ENCODE measurements at regions not wholly inside any gene's neighbourhood (a gene's known extent, or its start where the extent isn't known, plus 50 kb on each side); places are given as distances from the start of the nearest gene placed in this dataset.

GRCh38 chr1:69492286-69492685, 75.4 kb upstream of the LRRC7 start:
- no peak overlapping the region for H3K27ac Mint-ChIP-seq
- DNase-seq (ENCODE audit: extremely low spot score, unreplicated experiment), result no peak
- no peaks in the 10 kb centered on the region for H3K9me3 Mint-ChIP-seq

GRCh38 chr1:69494221-69494620, 73.5 kb upstream of the LRRC7 start:
- H3K27me3 Mint-ChIP-seq, result no peaks in the 10 kb centered on the region
- no peak for DNase-seq (ENCODE audit: extremely low spot score, unreplicated experiment)
- no peak for TF ChIP-seq CTCF (conservative IDR thresholded peaks at IDR 0.05)
- H3K4me3 Mint-ChIP-seq, result no peak overlapping the region
- H3K9me3 Mint-ChIP-seq, result no peaks in the 10 kb centered on the region
- no peaks in the 10 kb centered on the region for H3K36me3 Mint-ChIP-seq
- H3K4me1 Mint-ChIP-seq (ENCODE audit: unreplicated experiment), result no peaks in the 10 kb centered on the region
- H3K27ac Mint-ChIP-seq, result peak overlapping the region; percentile 61

More at GRCh38 chr1:69492286-69492685, 75.4 kb upstream of the LRRC7 start:
- Mint-ChIP-seq H3K36me3 (no peaks in the 10 kb centered on the region), H3K27me3 (no peaks in the 10 kb centered on the region), H3K4me1 (ENCODE audit: unreplicated experiment) (no peaks in the 10 kb centered on the region), H3K4me3 (no peak overlapping the region)
- TF ChIP-seq CTCF (conservative IDR thresholded peaks at IDR 0.05), result no peak

- DNase-seq (ENCODE audit: extremely low spot score, unreplicated experiment), result no peak
- H3K27me3 Mint-ChIP-seq, result no peaks in the 10 kb centered on the region
- no peaks in the 10 kb centered on the region for H3K36me3 Mint-ChIP-seq
- no peak overlapping the region for H3K4me3 Mint-ChIP-seq
- H3K27ac Mint-ChIP-seq, result no peak overlapping the region
- no peaks in the 10 kb centered on the region for H3K9me3 Mint-ChIP-seq
- H3K4me1 Mint-ChIP-seq (ENCODE audit: unreplicated experiment), result no peaks in the 10 kb centered on the region
- no peak for TF ChIP-seq CTCF (conservative IDR thresholded peaks at IDR 0.05)
These were observed 70.1 kb upstream of the LRRC7 start for GRCh38 chr1:69497441-69498221.

GRCh38 chr1:69498711-69499110, 69.0 kb upstream of the LRRC7 start:
- no peak for TF ChIP-seq CTCF (conservative IDR thresholded peaks at IDR 0.05)
- Mint-ChIP-seq H3K9me3 (no peaks in the 10 kb centered on the region), H3K36me3 (no peaks in the 10 kb centered on the region), H3K4me3 (no peak overlapping the region), H3K27me3 (no peaks in the 10 kb centered on the region), H3K4me1 (ENCODE audit: unreplicated experiment) (no peaks in the 10 kb centered on the region), H3K27ac (no peak overlapping the region)
- DNase-seq (ENCODE audit: extremely low spot score, unreplicated experiment), result no peak

- Mint-ChIP-seq H3K4me1 (ENCODE audit: unreplicated experiment) (no peaks in the 10 kb centered on the region), H3K9me3 (no peaks in the 10 kb centered on the region), H3K4me3 (no peak overlapping the region), H3K36me3 (no peaks in the 10 kb centered on the region), H3K27ac (no peak overlapping the region), H3K27me3 (no peaks in the 10 kb centered on the region)
- no peak for DNase-seq (ENCODE audit: extremely low spot score, unreplicated experiment)
- TF ChIP-seq CTCF (conservative IDR thresholded peaks at IDR 0.05), result no peak
These were observed 68.4 kb upstream of the LRRC7 start for GRCh38 chr1:69499203-69499803.
